ENCODE measurements at regions not wholly inside any gene's neighbourhood (a gene's known extent, or its start where the extent isn't known, plus 50 kb on each side); places are given as distances from the start of the nearest gene placed in this dataset.

- H3K4me3 ChIP-seq (replicated peaks in 1 of 2; ENCODE audit: low read depth in 2 of 2, low read length in 2 of 2), result no peak overlapping the region
- no peak for DNase-seq (ENCODE audit: low read depth in 2 of 2)
- no peak for TF ChIP-seq CTCF (IDR thresholded peaks at IDR 0.05; ENCODE audit: low read depth, low read length)
Measured at GRCh38 chr16:60739737-60740683, 1296.2 kb downstream of the CDH8 start.

GRCh38 chr16:60731329-60732050 lies 1304.7 kb downstream of the CDH8 start:
- H3K4me3 ChIP-seq (replicated peaks in 1 of 2; ENCODE audit: low read depth in 2 of 2, low read length in 2 of 2), result no peak overlapping the region
- TF ChIP-seq CTCF (IDR thresholded peaks at IDR 0.05; ENCODE audit: low read depth, low read length), result no peak
- DNase-seq (ENCODE audit: low read depth in 2 of 2), result no peak

GRCh38 chr16:60729051-60729450 lies 1307.2 kb downstream of the CDH8 start:
- no peak for DNase-seq (ENCODE audit: low read depth in 2 of 2)
- H3K4me3 ChIP-seq (replicated peaks in 1 of 2; ENCODE audit: low read depth in 2 of 2, low read length in 2 of 2), result no peak overlapping the region
- TF ChIP-seq CTCF (IDR thresholded peaks at IDR 0.05; ENCODE audit: low read depth, low read length), result no peak

GRCh38 chr16:60727851-60728250 lies 1308.4 kb downstream of the CDH8 start:
- H3K4me3 ChIP-seq (replicated peaks in 1 of 2; ENCODE audit: low read depth in 2 of 2, low read length in 2 of 2), result no peak overlapping the region
- no peak for DNase-seq (ENCODE audit: low read depth in 2 of 2)
- TF ChIP-seq CTCF (IDR thresholded peaks at IDR 0.05; ENCODE audit: low read depth, low read length), result no peak

- DNase-seq (ENCODE audit: low read depth in 2 of 2), result no peak
- TF ChIP-seq CTCF (IDR thresholded peaks at IDR 0.05; ENCODE audit: low read depth, low read length), result no peak
- no peak overlapping the region for H3K4me3 ChIP-seq (replicated peaks in 1 of 2; ENCODE audit: low read depth in 2 of 2, low read length in 2 of 2)
Measured at GRCh38 chr16:60720060-60720459, 1316.2 kb downstream of the CDH8 start.

GRCh38 chr16:60717808-60718207 lies 1318.4 kb downstream of the CDH8 start:
- H3K4me3 ChIP-seq (replicated peaks in 1 of 2; ENCODE audit: low read depth in 2 of 2, low read length in 2 of 2), result no peak overlapping the region
- no peak for TF ChIP-seq CTCF (IDR thresholded peaks at IDR 0.05; ENCODE audit: low read depth, low read length)
- no peak for DNase-seq (ENCODE audit: low read depth in 2 of 2)
